Trophoblast cell (in vitro differentiated cells and primary cell): ENCODE measurements at regions not wholly inside any gene's neighbourhood (a gene's known extent, or its start where the extent isn't known, plus 50 kb on each side); places are given as distances from the start of the nearest gene placed in this dataset.

Experiments used
- DNase-seq, 2 donors: peaks; one replicate each; pipeline ENCODE4 v3.0.0-alpha.2; 2016
- H2AFZ ChIP-seq: 2 replicates; pipeline ENCODE4 v1.6.1; 2013; ENCODE audit warnings: low read length, moderate library complexity, mild to moderate bottlenecking; ENCODE audit not compliant: insufficient read depth, poor library complexity
- H2AK5ac ChIP-seq: 2 replicates; pipeline ENCODE4 v1.6.1; 2013; ENCODE audit warnings: mild to moderate bottlenecking, low read length
- H2BK120ac ChIP-seq: 2 replicates; pipeline ENCODE4 v1.6.1; 2013; ENCODE audit warnings: low read length, mild to moderate bottlenecking, moderate library complexity; ENCODE audit not compliant: insufficient read depth, poor library complexity
- H2BK12ac ChIP-seq: 2 replicates; pipeline ENCODE4 v1.6.1; 2013; ENCODE audit warnings: mild to moderate bottlenecking, low read length, moderate library complexity
- H2BK5ac ChIP-seq: 2 replicates; pipeline ENCODE4 v1.6.1; 2013; ENCODE audit warnings: low read length, low read depth, moderate library complexity, mild to moderate bottlenecking; ENCODE audit not compliant: poor library complexity
- H3K14ac ChIP-seq: 2 replicates; pipeline ENCODE4 v1.6.1; 2013; ENCODE audit warnings: mild to moderate bottlenecking, low read length
- H3K18ac ChIP-seq: 2 replicates; pipeline ENCODE4 v1.6.1; 2013; ENCODE audit warnings: mild to moderate bottlenecking, low read length
- H3K23ac ChIP-seq: 2 replicates; pipeline ENCODE4 v1.6.1; 2013; ENCODE audit warnings: low read length
- H3K27ac ChIP-seq: 2 replicates; pipeline ENCODE4 v1.5.1; 2013; ENCODE audit warnings: low read depth, mild to moderate bottlenecking, inconsistent platforms, low read length, moderate library complexity
- H3K27me3 ChIP-seq: 2 replicates; pipeline ENCODE4 v1.6.1; 2013; ENCODE audit warnings: inconsistent platforms, mild to moderate bottlenecking, low read length, moderate library complexity; ENCODE audit not compliant: insufficient read depth
- H3K36me3 ChIP-seq, 2 experiments: 1 replicate in 1 of 2; 2 replicates in 1 of 2; pipeline ENCODE4 v1.6.1; 2013; ENCODE audit warnings: low read length in 2 of 2, mild to moderate bottlenecking in 2 of 2, moderate library complexity in 1 of 2; ENCODE audit not compliant: insufficient read depth in 2 of 2, control insufficient read depth in 1 of 2
- H3K4ac ChIP-seq: 2 replicates; pipeline ENCODE4 v1.6.1; 2013; ENCODE audit warnings: low read depth, mild to moderate bottlenecking, low read length, moderate library complexity
- H3K4me1 ChIP-seq, 2 experiments: 1 replicate in 1 of 2; 2 replicates in 1 of 2; pipeline ENCODE4 v1.6.1; 2013; ENCODE audit warnings: low read length in 2 of 2, mild to moderate bottlenecking in 2 of 2, moderate library complexity in 1 of 2; ENCODE audit not compliant: insufficient read depth in 2 of 2, control insufficient read depth in 1 of 2
- H3K4me2 ChIP-seq: 2 replicates; pipeline ENCODE4 v1.6.1; 2013; ENCODE audit warnings: inconsistent platforms, mild to moderate bottlenecking, low read length, moderate library complexity
- H3K4me3 ChIP-seq: 2 replicates; pipeline ENCODE4 v1.5.1; 2013; ENCODE audit warnings: mild to moderate bottlenecking, low read depth, low read length, inconsistent platforms
- H3K79me1 ChIP-seq: one replicate; pipeline ENCODE4 v1.6.1; 2013; ENCODE audit warnings: low read length
- H3K79me2 ChIP-seq: 2 replicates; pipeline ENCODE4 v1.6.1; 2013; ENCODE audit warnings: low read length, mild to moderate bottlenecking; ENCODE audit not compliant: control insufficient read depth, insufficient read depth, poor library complexity
- H3K9ac ChIP-seq: 2 replicates; pipeline ENCODE4 v1.6.1; 2013; ENCODE audit warnings: mild to moderate bottlenecking, low read length
- H3K9me3 ChIP-seq: 2 replicates; pipeline ENCODE4 v1.6.1; 2013; ENCODE audit warnings: low read depth, mild to moderate bottlenecking, control low read depth, inconsistent platforms, low read length; ENCODE audit not compliant: insufficient read depth
- H4K12ac ChIP-seq: 2 replicates; pipeline ENCODE4 v1.6.1; 2013; ENCODE audit warnings: low read depth, mild to moderate bottlenecking, low read length, moderate library complexity
- H4K8ac ChIP-seq: 2 replicates; pipeline ENCODE4 v1.6.1; 2013; ENCODE audit warnings: low read depth, mild to moderate bottlenecking, low read length, moderate library complexity
- H4K91ac ChIP-seq: one replicate; pipeline ENCODE4 v1.6.1; 2013; ENCODE audit warnings: low read depth, mild to moderate bottlenecking, low read length, moderate library complexity
- WGBS: extraction: QIAGEN DNeasy Blood & Tissue Kit; methylation state at CpG from one replicate; pipeline ENCODE4 v1.1.7; 2013; ENCODE audit warnings: missing lambda C conversion rate; ENCODE audit not compliant: insufficient read length, insufficient coverage; ENCODE audit errors: extremely low coverage; 5-methylcytosine and 5-hydroxymethylcytosine counted together

DNA sequence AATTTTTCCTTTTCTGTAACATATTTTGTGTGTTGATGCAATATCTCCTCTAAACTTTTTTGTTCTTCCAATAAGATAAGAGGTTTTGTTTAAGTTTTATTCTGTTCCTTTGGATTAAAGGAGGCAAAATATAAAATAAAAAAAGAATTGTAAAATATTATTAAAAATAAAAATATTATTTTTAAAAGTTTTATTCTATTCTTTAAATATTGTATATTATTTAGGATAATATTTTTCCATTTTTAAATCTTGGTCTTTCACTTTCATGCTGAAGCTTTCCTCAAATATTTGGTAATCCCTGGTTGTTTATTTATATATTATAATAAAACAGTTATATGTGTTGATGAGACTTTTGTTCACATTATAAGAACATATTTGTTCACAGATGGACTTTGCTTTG lies 187.9 kb upstream of the PDE5A start:
- H3K23ac ChIP-seq, result no peak overlapping the region
- no peak overlapping the region for H4K91ac ChIP-seq
- no peaks in the 10 kb centered on the region for H3K79me2 ChIP-seq
- no peak overlapping the region for H4K8ac ChIP-seq
- no peak overlapping the region for H3K4me2 ChIP-seq
- no peak overlapping the region for H3K4me3 ChIP-seq
- H2BK5ac ChIP-seq, result no peak overlapping the region
- no peaks in the 10 kb centered on the region for H3K36me3 ChIP-seq
- no peak overlapping the region for H4K12ac ChIP-seq
- H3K9ac ChIP-seq, result no peak overlapping the region
- DNase-seq, result no peak
- no peak overlapping the region for H2AFZ ChIP-seq
- H3K9me3 ChIP-seq, result no peaks in the 10 kb centered on the region
- no peak overlapping the region for H2AK5ac ChIP-seq
- no peak overlapping the region for H2BK120ac ChIP-seq
- H3K27ac ChIP-seq, result no peak overlapping the region
- H2BK12ac ChIP-seq, result no peak overlapping the region
- no peak overlapping the region for H3K4ac ChIP-seq
- no peaks in the 10 kb centered on the region for H3K4me1 ChIP-seq
- no peaks in the 10 kb centered on the region for H3K79me1 ChIP-seq
- H3K27me3 ChIP-seq, result no peaks in the 10 kb centered on the region
- no peak overlapping the region for H3K14ac ChIP-seq
- no peak overlapping the region for H3K18ac ChIP-seq

GRCh38 chr4:119810001-119810400 lies 181.4 kb upstream of the PDE5A start:
- Histone ChIP-seq H4K12ac (no peak overlapping the region), H3K27me3 (no peaks in the 10 kb centered on the region), H2BK12ac (no peak overlapping the region), H3K4ac (no peak overlapping the region), H3K4me3 (no peak overlapping the region), H3K4me2 (no peak overlapping the region), H2AFZ (no peak overlapping the region), H3K23ac (no peak overlapping the region), H3K27ac (no peak overlapping the region), H4K91ac (no peak overlapping the region), H3K9ac (no peak overlapping the region), H2BK5ac (no peak overlapping the region), H3K79me1 (no peaks in the 10 kb centered on the region), H3K18ac (no peak overlapping the region), H3K9me3 (no peaks in the 10 kb centered on the region), H3K79me2 (no peaks in the 10 kb centered on the region), H3K4me1 (no peaks in the 10 kb centered on the region), H4K8ac (no peak overlapping the region), H2AK5ac (no peak overlapping the region), H2BK120ac (no peak overlapping the region), H3K36me3 (no peaks in the 10 kb centered on the region), H3K14ac (no peak overlapping the region)
- no peak for DNase-seq
- WGBS, result no CpG with 5 or more reads among the region's 1 CpG

DNA sequence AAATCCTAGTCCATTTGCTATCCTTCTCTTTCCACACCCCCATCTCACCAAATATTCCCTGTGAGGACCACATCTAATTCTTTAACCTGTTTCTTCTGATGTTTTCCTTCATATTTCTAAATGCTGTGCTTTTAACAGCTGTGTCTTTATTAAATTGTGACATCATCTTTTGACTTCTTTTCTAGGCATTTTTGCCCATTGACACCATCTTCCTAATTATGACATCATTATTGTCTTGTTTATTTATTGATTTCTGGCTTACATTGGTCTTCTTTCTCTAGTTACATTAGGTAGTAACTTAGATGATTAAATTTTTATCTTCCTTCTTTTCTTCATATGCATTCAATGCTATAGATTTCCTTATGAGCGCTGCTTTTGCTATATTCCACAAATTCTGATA lies 175.8 kb upstream of the PDE5A start:
- WGBS, result no CpG with 5 or more reads among the region's 1 CpG
- no peak overlapping the region for H2BK5ac ChIP-seq

DNA sequence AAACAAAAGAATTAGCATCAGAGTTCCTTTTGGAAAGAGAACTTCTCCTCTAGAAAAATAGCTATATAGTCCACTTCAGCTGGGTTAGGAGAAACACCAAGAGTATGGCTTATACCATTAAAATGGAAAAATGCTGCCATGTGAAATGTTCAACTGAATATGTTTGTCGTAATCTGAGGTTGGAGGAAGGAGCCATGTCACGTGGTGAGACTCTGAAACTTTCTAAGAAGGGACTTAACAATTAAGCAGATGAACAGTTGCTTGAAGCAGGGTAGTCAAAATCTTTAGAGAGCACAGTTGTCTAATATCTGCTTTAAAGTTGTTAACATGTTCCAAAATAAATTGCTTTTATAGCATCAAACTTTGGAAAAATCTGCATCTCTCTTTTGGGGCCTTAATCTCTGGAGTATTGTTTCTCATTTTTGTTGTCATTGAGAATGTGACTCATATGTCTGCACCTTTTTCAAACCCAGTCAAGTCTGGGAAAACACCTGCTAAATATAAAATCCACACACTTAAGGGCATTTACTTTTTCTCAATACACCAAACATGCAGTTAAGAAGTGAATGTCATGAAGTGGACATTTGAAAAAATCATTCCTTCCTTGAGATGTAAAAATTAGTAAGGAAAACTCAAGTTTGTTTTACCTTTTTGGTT lies 168.8 kb upstream of the PDE5A start:
- no peak overlapping the region for H2BK5ac ChIP-seq
- H3K27ac ChIP-seq, result no peak overlapping the region
- H3K18ac ChIP-seq, result no peak overlapping the region
- no peak overlapping the region for H2AFZ ChIP-seq
- no peak overlapping the region for H2AK5ac ChIP-seq
- H4K91ac ChIP-seq, result no peak overlapping the region
- H3K79me2 ChIP-seq, result no peaks in the 10 kb centered on the region
- no peak for DNase-seq
- no peak overlapping the region for H3K4me3 ChIP-seq
- H3K14ac ChIP-seq, result no peak overlapping the region
- no peaks in the 10 kb centered on the region for H3K4me1 ChIP-seq
- H2BK12ac ChIP-seq, result no peak overlapping the region
- H2BK120ac ChIP-seq, result no peak overlapping the region
- H4K12ac ChIP-seq, result no peak overlapping the region
- no peak overlapping the region for H3K9ac ChIP-seq
- no peak overlapping the region for H3K4ac ChIP-seq
- no peaks in the 10 kb centered on the region for H3K9me3 ChIP-seq
- no peak overlapping the region for H3K23ac ChIP-seq
- no peaks in the 10 kb centered on the region for H3K27me3 ChIP-seq
- no peaks in the 10 kb centered on the region for H3K36me3 ChIP-seq
- no peak overlapping the region for H3K4me2 ChIP-seq
- H3K79me1 ChIP-seq, result no peaks in the 10 kb centered on the region
- H4K8ac ChIP-seq, result no peak overlapping the region
- WGBS, result no CpG with 5 or more reads among the region's 2 CpGs

More for the DNA sequence above, 175.8 kb upstream of the PDE5A start:
- H3K79me1 ChIP-seq, result no peaks in the 10 kb centered on the region
- H4K12ac ChIP-seq, result no peak overlapping the region
- no peak overlapping the region for H3K9ac ChIP-seq
- H4K91ac ChIP-seq, result no peak overlapping the region
- no peak overlapping the region for H3K4me3 ChIP-seq
- H3K27me3 ChIP-seq, result no peaks in the 10 kb centered on the region
- no peak overlapping the region for H2AK5ac ChIP-seq
- H3K23ac ChIP-seq, result no peak overlapping the region
- H3K27ac ChIP-seq, result no peak overlapping the region
- H3K4ac ChIP-seq, result no peak overlapping the region
- no peaks in the 10 kb centered on the region for H3K79me2 ChIP-seq
- no peak for DNase-seq
- H3K4me1 ChIP-seq, result no peaks in the 10 kb centered on the region
- no peak overlapping the region for H3K14ac ChIP-seq
- no peaks in the 10 kb centered on the region for H3K9me3 ChIP-seq
- H2AFZ ChIP-seq, result no peak overlapping the region
- no peak overlapping the region for H2BK120ac ChIP-seq
- H3K4me2 ChIP-seq, result no peak overlapping the region
- no peaks in the 10 kb centered on the region for H3K36me3 ChIP-seq
- H4K8ac ChIP-seq, result no peak overlapping the region
- H2BK12ac ChIP-seq, result no peak overlapping the region
- H3K18ac ChIP-seq, result no peak overlapping the region
